GM21528 (cell line): ENCODE measurements at regions not wholly inside any gene's neighbourhood (a gene's known extent, or its start where the extent isn't known, plus 50 kb on each side); places are given as distances from the start of the nearest gene placed in this dataset.
A peak's percentile ranks its signal among the peaks of the same experiment; 100 is the strongest.
"Not testable (repeated sequence)": the region's sequence is repeated elsewhere in the genome, so short reads cannot be mapped to it uniquely, and the experiment has no call there.

Experiments
- ATAC-seq: cut with Tn5 transposase; IDR thresholded peaks from one replicate; pipeline ENCODE4 v1.9.1; 2021; ENCODE audit warnings: mild to moderate bottlenecking, moderate library complexity; ENCODE audit not compliant: unreplicated experiment, low FRiP score

DNA sequence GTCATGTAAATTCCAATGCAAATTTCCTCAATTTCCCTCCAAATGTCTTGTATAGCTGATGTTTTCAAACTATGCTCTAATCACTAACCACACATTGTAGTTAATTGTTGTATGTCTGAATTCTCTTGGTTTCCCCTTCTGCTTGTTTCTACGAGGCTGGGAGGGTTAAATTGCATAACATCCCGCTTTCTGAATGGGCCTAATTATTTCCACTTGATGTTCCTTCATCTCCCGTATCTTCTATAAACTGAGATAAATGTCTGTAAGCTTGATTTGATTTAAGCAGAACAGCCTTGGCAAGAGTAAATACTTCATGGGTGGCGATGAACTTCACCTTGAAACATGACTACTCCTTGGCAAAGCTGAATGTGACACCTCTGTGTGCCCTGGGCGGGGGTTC, 72.2 kb downstream of the SERINC2 start:
- ATAC-seq: no peak

- no peak for ATAC-seq
These were observed 74.1 kb downstream of the SERINC2 start for GRCh38 chr1:31487143-31487542.

- ATAC-seq: no peak
These were observed 74.8 kb downstream of the SERINC2 start for GRCh38 chr1:31487721-31488293.

DNA sequence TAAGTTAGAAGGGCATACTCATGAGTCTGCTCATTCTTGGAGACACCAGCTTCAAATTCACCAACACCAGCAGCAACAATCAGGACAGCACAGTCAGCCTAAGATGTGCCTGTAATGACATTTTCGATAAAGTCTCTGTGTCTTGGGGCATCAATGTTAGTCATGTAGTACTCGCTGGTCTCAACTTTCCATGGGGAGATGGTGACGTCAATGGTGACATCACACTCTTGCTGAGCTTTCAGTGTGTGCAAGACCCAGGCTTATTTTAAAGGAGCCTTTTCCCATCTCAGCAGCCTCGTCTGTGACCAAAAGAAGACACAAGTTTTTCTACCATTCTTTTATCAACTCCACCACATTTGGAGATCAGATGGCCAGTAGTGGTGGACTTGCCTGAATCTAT, 75.5 kb downstream of the SERINC2 start:
- ATAC-seq: no peak

DNA sequence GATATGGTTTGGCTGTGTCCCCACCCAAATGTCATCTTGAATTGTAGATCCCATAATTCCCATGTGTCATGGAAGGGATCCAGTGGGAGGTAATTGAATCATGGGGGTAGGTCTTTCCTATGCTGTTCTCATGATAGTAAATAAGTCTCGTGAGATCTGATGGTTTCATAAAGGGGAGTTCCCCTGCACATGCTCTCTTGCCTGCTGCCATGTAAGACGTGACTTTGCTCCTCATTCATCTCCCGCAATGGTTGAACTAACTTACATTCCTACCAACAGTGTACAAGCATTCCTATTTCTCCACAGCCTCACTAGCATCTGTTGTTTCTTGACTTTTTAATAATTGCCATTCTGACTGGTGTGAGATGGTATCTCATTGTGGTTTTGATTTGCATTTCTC, 76.6 kb downstream of the SERINC2 start:
- not testable (repeated sequence) for ATAC-seq

GRCh38 chr1:31490596-31490995, 77.6 kb downstream of the SERINC2 start:
- ATAC-seq: not testable (repeated sequence)

DNA sequence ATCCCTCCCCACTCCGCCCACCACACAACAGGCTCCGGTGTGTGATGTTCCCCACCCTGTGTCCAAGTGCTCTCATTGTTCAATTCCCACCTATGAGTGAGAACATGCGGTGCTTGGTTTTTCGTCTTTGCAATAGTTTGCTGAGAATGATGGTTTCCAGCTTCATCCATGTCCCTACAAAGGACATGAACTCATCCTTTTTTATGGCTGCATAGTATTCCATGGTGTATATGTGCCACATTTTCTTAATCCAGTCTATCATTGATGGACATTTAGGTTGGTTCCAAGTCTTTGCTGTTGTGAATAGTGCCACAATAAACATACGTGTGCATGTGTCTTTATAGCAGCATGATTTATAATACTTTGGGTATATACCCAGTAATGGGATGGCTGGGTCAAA, 81.0 kb upstream of the TINAGL1 start:
- ATAC-seq: not testable (repeated sequence)

DNA sequence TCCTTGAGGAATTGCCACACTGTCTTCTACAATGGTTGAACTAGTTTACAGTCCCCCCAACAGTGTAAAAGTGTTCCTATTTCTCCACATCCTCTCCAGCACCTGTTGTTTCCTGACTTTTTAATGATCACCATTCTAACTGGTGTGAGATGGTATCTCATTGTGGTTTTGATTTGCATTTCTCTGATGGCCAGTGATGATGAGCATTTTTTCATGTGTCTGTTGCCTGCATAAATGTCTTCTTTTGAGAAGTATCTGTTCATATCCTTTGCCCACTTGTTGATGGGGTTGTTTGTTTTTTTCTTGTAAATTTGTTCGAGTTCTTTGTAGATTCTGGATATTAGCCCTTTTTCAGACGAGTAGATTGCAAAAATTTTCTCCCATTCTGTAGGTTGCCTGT, 80.5 kb upstream of the TINAGL1 start:
- ATAC-seq: not testable (repeated sequence)

- no peak for ATAC-seq
These were observed 78.7 kb upstream of the TINAGL1 start for GRCh38 chr1:31497601-31498000.

DNA sequence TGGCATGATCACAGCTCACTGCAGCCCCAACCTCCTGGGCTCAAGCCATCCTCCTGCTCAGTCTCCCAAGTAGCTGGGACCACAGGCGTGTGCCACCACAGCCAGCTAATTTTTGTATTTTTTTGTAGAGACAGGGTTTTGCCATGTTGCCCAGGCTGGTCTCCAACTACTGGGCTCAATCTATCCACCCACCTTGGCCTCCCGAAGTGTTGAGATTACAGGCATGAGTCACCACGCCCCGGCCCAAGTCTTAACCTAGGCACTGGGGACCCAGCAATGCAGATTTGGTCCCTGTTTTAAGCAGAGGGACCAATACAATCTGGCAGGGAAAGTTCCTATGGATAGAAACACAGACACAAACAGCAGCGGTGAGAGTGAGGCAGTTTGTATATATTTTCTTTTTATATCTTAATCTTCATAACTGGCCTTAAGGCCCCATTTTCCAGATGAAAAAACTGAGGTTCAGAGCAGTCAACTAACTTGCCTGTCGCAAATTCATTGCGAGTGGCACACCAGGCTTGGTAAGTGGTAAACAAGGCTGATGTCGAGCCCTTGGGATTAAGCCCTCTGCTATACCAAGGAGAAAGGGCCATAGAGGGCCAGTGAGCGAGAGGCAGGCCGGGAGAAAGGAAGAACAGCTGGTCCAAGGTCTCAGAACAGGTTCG, 77.8 kb upstream of the TINAGL1 start:
- ATAC-seq: no peak

GRCh38 chr1:31501505-31501904, 74.8 kb upstream of the TINAGL1 start:
- ATAC-seq: no peak

- ATAC-seq: no peak
These were observed 74.1 kb upstream of the TINAGL1 start for GRCh38 chr1:31502253-31502652.

GRCh38 chr1:31502926-31503511, 73.3 kb upstream of the TINAGL1 start:
- ATAC-seq: no peak

DNA sequence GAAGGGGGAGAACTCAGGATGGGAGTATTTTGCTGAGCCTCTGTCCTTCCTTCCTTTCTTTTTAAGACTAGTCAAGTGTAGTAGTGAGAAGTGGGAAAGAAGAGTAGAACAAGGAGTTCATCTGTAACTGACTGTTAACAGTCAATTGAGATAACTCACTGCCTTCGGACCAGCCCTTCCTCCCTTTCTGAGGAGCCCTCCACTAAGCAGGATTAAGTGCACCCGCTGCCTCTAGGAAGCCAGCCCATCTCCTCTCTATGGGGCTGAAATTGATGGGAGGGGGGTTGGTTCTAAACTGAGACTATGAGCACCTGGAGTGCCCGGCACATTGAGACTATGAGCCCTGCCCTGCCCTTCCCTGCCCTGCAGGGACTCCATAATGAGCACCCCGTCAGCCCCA, 72.7 kb upstream of the TINAGL1 start:
- ATAC-seq: no peak

DNA sequence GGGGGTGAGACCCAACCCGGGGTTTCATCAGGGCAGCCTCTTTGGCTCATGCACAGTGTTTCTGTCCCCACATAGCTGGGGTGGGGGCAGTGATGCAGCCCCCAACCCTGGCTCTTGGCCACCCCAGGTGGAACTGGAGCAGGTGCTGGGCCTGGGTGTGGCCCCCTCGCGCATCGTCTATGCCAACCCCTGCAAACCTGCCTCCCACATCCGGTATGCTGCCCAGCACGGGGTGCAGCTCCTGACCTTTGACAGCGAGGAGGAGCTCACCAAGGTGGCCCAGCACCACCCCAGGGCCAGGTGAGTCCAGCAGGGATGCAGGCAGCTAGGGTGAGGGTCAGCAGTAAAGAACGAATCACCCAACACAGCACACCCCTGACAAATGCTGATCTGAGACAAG, 72.3 kb upstream of the TINAGL1 start:
- ATAC-seq: no peak

GRCh38 chr1:31505911-31506497, 70.3 kb upstream of the TINAGL1 start:
- ATAC-seq: peak; percentile 62

- no peak for ATAC-seq
These were observed 69.1 kb upstream of the TINAGL1 start for GRCh38 chr1:31507221-31507620.

DNA sequence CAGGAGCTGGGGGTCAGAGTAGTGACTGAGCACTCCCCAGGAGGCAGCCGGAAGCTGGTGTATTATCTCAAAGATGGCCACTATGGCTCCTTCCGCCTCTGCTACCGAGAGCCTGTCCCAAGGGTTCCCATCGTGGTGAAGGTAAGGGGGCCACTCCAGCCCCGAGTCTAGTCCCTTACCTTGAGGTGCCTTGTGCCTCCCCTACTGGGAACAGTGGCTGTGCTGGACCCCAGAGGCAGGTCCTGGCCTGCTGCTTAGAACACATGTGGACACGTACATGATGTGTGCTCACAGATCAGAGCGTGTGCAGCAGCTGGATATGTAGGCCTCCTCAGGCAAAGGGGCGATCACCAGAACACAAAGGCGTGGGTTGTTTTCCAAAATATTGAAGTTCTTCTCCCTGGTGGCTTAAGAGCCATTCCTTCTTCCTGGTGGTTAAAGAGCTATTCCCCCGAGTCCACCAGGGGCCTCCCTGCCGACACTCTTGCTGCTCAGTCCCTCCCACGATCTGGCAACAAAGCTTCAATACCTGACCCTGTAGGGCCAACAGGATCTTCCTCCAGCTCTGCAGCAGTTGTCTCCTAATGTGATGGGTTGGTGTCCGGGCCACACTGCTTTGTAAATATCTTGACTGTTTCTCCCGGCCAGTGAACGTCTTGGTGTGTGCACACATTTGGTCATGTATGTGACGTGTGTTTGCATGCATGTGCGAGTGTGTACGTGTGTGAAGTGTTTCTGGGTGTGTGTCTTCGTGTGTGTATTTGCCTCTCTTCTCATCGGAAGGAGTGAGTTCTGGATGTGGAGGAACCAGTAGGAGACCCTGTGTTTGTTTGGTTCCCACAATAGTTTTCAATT, 68.4 kb upstream of the TINAGL1 start:
- ATAC-seq: no peak

DNA sequence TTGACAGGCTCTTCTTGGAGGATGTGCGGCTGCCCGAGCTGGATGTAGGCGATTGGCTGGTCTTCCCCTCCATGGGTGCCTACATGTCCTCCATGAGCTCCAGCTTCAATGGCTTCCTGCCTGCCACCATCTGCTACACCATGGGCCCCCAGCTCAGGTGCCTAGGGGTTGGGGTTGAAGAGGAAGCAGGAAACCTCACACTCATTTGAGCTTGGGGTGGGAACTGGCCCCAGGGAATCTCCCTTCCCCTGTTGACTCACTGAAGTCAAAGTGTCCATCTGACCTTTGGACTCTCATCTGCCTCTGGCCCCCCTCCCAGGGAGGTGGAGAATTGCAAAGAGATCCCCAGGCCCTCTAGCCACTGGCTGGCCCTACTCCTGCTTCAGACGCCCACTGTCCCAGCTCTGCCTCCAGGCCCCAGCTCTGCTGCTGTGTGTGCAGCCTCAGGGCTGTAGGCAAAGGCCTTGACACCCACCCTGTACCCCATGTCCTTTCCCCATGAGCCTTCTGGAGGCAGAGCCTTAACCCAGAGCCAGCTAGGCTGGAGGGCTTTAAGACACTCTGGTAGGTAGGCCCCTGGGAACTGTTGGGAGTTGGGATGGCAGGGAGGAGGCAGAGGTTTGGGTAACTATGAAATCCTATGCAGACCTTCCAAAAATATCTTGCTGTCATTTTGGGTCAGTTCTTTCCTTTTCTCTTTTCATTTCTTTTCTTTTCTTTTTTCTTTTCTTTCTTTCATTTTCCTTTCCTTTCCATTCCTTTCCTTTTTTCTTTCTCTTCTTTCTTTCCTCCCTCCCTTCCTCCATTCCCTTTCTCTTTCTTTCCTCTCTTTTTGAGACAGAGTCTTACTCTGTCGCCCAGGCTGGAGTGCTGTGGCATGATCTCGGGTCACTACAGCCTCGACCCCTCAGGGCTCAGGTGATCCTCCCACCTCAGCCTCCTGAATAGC, 66.9 kb upstream of the TINAGL1 start:
- ATAC-seq: no peak

DNA sequence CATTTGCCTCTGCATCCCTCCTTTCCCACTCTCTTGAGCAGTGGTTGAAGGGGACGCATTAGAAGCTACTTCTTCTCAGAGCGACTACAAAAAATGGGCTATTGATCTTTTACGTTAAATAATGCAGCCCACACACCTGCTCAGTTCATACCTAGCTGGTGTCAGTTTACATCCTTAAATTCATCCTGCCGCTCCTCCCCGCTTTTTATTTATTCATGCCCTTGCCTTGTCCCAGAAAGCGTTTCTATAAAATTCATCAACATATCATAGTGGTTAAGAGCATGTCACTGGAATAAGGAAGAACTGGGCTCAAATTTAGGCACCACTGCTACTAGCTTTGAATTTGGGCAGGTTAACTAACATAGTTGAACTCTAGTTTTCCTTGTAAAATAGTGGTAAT, 66.0 kb upstream of the TINAGL1 start:
- ATAC-seq: no peak
